Loucy (cell line): ENCODE measurements at regions not wholly inside any gene's neighbourhood (a gene's known extent, or its start where the extent isn't known, plus 50 kb on each side); places are given as distances from the start of the nearest gene placed in this dataset.

ENCODE experiments used
- EZH2phosphoT487 ChIP-seq: fragments of 200-600 bp; IDR thresholded peaks from 2 replicates; pipeline ENCODE4 v1.6.1; 2018; ENCODE audit warnings: antibody characterized with exemption, mild to moderate bottlenecking, moderate library complexity, borderline replicate concordance
- TF ChIP-seq, protein P1 (sequence below): fragments of 200-600 bp; sonication (generic); conservative IDR thresholded peaks from 2 replicates; pipeline ENCODE4 v1.5.1; 2014; ENCODE audit warnings: mild to moderate bottlenecking, antibody characterized with exemption, low read length

DNA sequence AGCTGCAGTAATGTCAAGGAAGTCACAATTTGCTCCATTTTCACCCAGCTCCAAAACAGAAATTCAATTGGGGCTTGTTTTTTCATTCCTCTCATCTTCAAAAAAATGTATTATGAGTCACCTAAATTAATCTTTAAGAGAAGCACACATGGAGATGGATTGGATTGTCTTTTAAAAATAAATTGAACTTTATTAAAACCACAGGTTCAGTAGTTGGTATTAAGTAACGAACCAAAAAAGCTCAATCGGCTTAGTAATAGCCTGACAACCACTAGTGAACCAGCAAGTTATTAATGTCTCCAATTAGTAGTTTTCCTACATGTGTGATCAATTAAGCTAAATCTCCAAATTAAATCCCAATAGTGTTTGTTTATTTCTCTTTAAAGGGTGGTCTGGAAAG lies 283.5 kb upstream of the GIMD1 start:
- TF ChIP-seq, protein P1, sequence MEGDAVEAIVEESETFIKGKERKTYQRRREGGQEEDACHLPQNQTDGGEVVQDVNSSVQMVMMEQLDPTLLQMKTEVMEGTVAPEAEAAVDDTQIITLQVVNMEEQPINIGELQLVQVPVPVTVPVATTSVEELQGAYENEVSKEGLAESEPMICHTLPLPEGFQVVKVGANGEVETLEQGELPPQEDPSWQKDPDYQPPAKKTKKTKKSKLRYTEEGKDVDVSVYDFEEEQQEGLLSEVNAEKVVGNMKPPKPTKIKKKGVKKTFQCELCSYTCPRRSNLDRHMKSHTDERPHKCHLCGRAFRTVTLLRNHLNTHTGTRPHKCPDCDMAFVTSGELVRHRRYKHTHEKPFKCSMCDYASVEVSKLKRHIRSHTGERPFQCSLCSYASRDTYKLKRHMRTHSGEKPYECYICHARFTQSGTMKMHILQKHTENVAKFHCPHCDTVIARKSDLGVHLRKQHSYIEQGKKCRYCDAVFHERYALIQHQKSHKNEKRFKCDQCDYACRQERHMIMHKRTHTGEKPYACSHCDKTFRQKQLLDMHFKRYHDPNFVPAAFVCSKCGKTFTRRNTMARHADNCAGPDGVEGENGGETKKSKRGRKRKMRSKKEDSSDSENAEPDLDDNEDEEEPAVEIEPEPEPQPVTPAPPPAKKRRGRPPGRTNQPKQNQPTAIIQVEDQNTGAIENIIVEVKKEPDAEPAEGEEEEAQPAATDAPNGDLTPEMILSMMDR, result no peak
- TF ChIP-seq EZH2phosphoT487, result no peak
